Activated T-cell treated with anti-CD3 and anti-CD28 coated beads for 24 hours (primary cell): ENCODE measurements at regions not wholly inside any gene's neighbourhood (a gene's known extent, or its start where the extent isn't known, plus 50 kb on each side); places are given as distances from the start of the nearest gene placed in this dataset.

Experiments
- DNase-seq: peaks from one replicate; pipeline ENCODE4 v3.0.0-alpha.2; 2020; ENCODE audit warnings: low read depth

- DNase-seq = no peak
Measured at GRCh38 chr20:40959325-40960092, 69.1 kb upstream of the TOP1 start.

GRCh38 chr20:40960101-40960500 lies 68.5 kb upstream of the TOP1 start:
- no peak for DNase-seq

GRCh38 chr20:40960521-40960956 lies 68.1 kb upstream of the TOP1 start:
- DNase-seq = no peak

GRCh38 chr20:40961176-40961575 lies 67.4 kb upstream of the TOP1 start:
- no peak for DNase-seq

GRCh38 chr20:40961686-40962640 lies 66.7 kb upstream of the TOP1 start:
- no peak for DNase-seq

GRCh38 chr20:40962733-40963504 lies 65.7 kb upstream of the TOP1 start:
- DNase-seq = peak; percentile 70

- no peak for DNase-seq
Measured at GRCh38 chr20:40963505-40963845, 65.1 kb upstream of the TOP1 start.

- no peak for DNase-seq
Measured at GRCh38 chr20:40965671-40966070, 63.0 kb upstream of the TOP1 start.

GRCh38 chr20:40966103-40966502 lies 62.5 kb upstream of the TOP1 start:
- DNase-seq = no peak

- DNase-seq = no peak
Measured at GRCh38 chr20:40966516-40967185, 62.0 kb upstream of the TOP1 start.

GRCh38 chr20:40967700-40968099 lies 60.9 kb upstream of the TOP1 start:
- DNase-seq = no peak

GRCh38 chr20:40968816-40969562 lies 59.6 kb upstream of the TOP1 start:
- DNase-seq = peak; percentile 78

GRCh38 chr20:40970218-40970617 lies 58.4 kb upstream of the TOP1 start:
- no peak for DNase-seq

- no peak for DNase-seq
Measured at GRCh38 chr20:40977218-40977617, 51.4 kb upstream of the TOP1 start.

- DNase-seq = no peak
Measured at GRCh38 chr20:40978761-40979160, 49.9 kb upstream of the TOP1 start.
